SW 1271 (cell line): ENCODE measurements at regions not wholly inside any gene's neighbourhood (a gene's known extent, or its start where the extent isn't known, plus 50 kb on each side); places are given as distances from the start of the nearest gene placed in this dataset.
"Not testable (repeated sequence)": the region's sequence is repeated elsewhere in the genome, so short reads cannot be mapped to it uniquely, and the experiment has no call there.

Experiments
- DNase-seq, 2 experiments: peaks; one replicate each; lab custom pipeline; 2025; lab: John Stamatoyannopoulos, UW

- no peak for DNase-seq
Observed at GRCh38 chr1:148264374-148265276, 112.5 kb upstream of the NBPF11 start.

DNA sequence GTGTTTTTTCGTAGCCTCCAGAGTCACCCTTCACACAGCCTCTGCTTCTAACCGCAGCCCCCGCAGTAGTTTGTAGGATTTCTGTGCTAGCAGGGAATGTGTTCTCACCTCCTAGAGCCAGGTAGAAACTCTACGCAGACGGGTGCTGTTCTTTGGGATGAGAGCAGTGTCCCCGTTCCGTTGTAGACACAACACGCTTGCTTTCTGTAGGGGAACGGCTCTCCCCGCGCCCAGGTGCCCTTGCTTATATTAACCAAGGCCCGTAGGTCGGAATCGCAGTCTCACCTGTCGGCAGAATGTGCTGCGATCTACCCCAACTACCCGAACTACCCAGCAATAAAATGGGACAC is 111.8 kb upstream of the NBPF11 start:
- no peak for DNase-seq

DNA sequence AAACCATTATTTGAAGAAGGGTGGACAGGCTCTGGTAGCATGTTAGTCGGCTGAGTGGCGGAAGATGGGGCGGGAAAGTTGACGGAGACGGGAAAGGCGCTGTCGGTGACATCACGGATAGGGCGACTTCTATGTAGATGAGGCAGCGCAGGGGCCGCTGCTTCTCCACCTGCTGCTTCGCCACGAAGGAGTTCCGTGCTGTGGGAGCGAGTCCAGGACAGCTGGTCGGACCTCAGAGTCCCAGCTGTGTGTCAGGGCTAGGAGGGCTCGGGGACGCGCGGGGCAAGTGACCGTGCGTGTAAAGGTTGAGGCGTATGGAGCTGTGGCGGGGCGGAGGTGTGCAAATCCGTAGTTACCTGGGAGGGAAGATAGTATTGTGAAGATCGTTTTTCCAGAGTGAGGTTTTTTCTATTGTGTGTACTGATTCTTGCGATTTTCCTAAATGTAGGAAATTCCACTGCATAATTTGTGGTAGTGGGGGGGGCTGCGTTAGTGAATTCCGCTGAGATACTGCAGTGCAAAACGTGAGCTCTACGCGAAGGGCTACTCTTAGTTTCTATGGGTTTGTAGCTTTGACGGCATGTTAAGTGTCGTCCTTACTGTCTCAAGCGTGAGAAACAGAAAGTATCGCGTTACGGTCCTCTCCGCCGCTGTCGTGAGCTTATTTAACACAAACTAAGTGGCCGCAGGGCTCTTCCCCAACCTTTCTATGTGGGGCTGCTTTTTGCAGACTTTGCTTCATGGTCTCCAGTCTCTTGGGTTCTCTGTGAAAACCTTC is 111.2 kb upstream of the NBPF11 start:
- DNase-seq = no peak

GRCh38 chr1:148261684-148262083 is 109.6 kb upstream of the NBPF11 start:
- DNase-seq = not testable (repeated sequence)

- DNase-seq = not testable (repeated sequence)
Observed at GRCh38 chr1:148257886-148258285, 105.8 kb upstream of the NBPF11 start.

DNA sequence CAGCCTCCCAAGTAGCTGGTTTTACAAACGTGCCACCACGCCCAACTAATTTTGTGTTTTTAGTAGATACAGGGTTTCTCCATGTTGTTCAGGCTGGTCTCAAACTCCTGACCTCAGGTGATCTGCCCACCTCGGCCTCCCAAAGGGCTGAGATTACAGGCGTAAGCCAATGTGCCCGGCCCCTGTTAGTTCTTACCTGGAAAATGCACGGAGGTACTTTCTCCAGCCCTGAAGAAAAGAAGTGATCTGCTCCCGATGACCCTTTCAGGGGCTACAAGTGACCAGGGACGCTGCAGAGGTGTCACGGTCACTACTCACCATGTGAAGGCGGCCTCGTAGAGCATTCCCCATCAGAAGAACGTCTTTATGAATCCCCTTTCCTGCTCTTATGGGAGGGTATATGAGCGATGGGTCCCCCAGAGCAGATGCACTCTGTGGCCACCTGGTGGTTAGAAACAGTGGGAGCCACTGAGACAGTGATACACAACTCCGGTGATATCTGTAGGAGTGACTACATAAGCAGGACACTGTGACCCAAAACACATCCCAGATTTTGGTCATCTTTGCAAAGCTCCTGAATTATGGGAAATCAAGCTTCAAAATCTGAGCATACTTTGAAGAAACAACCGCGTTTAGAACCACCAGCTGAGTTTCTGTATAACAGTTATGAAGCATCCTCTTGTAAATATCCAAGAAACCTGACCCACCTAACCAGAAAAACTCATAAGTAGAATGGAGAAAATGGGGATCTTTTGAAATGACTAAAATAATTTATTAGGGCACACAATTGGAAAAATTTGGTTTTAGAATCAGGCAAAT is 102.7 kb upstream of the NBPF11 start:
- not testable (repeated sequence) for DNase-seq

GRCh38 chr1:148253808-148254207 is 101.7 kb upstream of the NBPF11 start:
- not testable (repeated sequence) for DNase-seq

DNA sequence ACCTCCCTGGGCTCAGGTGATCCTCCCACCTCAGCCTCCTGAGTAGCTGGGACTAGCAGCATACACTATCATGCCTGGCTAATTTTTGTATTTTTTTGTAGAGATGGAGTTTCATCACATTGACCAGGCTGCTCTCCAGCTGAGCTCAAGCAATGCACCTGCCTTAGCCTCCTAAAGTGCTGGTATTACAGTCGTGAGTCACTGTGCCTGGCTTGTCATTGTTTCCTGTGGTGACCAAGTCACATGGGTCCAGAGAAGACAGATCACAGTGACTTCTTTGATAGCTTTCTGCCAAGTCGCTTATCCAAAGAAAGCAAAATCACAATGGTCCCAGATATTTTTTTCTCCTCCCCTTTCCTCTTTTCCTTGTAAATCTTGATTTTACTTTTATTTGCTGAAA is 96.7 kb upstream of the NBPF11 start:
- not testable (repeated sequence) for DNase-seq

DNA sequence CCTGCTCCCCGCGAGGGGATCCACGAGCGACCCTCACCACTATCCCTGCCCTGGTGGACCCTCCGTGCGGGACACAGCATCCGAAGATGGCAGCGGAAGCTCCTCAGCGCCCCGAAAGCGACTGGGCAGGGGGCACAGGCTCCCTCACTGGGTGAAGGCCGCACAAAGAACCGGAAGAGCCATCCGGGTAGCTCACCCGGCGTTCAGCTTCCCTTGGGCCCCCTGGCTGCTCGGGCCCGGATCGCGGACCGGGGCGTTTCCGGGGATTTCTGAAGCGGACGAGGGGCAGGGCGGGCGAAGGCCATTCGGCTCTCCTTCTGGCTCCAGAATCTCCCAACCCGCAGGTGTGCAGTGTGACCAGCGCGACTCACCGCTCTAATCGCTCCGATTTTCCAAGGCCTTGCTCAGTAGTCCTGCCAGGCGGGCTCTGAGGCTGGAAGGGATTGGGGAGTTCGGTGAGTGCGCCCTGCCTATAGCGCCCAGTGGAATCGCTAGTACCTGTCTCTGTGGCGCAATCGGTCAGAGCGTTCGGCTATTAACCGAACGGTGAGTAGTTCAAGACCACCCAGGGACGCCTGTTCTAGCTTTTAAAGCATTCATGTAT is 94.3 kb upstream of the NBPF11 start:
- not testable (repeated sequence) for DNase-seq

- DNase-seq = not testable (repeated sequence)
Observed at GRCh38 chr1:148245843-148246242, 93.8 kb upstream of the NBPF11 start.

GRCh38 chr1:148245443-148245842 is 93.4 kb upstream of the NBPF11 start:
- not testable (repeated sequence) for DNase-seq

- not testable (repeated sequence) for DNase-seq
Observed at GRCh38 chr1:148233250-148233649, 81.2 kb upstream of the NBPF11 start.

DNA sequence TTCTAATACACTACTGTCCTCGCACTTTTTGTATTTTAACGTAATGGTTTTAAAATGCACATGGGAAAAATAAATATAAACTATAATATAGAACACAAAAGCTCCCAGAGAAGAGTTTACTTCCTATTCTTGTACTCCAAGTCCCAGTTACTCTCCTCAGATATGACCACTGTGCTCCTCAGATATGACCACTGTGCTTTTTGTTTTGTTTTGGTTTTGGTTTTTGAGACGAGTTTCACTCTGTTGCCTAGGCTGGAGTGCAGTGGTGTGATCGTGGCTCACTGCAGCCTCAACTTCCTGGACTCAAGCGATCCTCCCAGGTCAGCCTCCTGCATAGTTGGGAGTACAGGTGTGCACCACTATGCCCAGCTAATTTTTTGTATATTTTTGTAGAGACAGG is 76.8 kb upstream of the NBPF11 start:
- not testable (repeated sequence) for DNase-seq

DNA sequence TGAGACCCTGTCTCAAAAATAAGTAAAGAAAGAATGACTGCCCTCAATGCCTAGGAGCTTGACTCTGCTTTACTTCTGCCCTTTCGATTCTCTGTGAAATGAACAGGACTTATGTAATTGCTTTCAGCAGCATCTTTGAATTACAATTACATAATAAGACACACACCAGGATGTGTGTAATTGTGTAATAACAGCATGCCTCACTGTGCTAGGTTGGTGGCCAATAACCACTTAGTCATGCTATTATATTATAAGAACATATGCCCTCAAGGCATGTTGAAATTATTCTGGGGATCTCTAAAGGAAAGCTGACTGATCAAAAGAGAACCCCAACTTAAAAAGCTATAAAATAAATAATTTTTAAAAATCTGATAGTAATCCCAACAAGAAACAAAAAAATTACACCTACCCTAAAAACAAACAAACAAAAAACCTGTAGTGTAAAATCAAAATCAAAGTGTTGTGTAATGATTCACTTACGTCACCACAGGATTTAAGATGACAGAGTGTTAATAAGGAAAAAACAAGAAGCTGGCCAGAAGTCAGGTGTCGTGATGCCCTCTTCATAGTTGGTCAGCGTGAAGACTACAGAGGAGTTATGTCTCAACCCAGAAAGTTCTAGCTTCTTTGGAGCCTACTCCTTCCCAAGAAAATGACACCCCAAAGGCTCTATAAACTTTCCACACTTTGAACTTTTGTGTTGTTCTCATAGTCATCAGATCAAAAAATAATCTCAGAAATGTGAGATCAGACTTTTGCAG is 70.5 kb upstream of the NBPF11 start:
- DNase-seq = not testable (repeated sequence)

DNA sequence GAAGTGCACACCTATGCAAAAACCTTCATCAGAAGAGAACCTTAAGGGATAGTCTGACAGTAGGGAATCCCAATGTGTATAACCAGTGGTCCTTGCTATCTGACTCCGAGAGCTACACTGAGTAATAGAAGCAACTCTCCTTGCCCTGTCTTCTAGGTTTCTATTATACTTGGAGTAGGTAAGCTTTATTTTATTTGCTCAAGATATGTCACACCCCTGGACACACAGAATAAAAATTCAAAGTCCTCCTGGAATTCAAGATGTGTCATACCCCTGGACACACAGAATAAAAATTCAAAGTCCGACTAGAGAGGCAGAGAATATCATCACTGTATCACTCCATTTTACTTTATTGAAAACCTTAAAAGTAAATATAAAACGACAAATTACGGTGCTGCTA is 69.5 kb upstream of the NBPF11 start:
- not testable (repeated sequence) for DNase-seq

DNA sequence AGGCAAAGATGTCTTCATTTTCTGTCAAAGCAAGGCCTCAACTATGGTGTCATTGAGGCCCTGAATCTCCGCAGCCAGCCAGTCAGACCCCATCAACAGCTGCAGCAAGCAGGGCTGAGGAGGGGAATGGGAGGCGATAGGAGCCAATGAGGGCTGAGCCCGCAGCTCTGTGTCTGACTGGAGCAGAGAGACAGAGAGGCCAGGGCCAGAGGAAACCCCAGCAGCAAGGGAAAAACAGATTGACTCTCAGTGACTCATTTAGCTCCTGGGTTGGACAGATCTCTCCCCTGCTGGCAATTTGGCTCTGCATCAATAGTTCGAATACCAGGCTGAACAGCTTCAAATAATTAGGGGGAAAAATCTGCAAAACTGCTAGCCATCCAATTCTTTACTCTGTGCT is 67.1 kb upstream of the NBPF11 start:
- not testable (repeated sequence) for DNase-seq

- not testable (repeated sequence) for DNase-seq
Observed at GRCh38 chr1:148211191-148211590, 59.1 kb upstream of the NBPF11 start.

GRCh38 chr1:148210624-148211023 is 58.5 kb upstream of the NBPF11 start:
- DNase-seq = not testable (repeated sequence)

- DNase-seq = not testable (repeated sequence)
Observed at GRCh38 chr1:148210166-148210565, 58.1 kb upstream of the NBPF11 start.

- DNase-seq = not testable (repeated sequence)
Observed at GRCh38 chr1:148202013-148202412, 49.9 kb upstream of the NBPF11 start.
